Activated naive CD4-positive, alpha-beta T cell treated with anti-CD3 and anti-CD28 coated beads for 36 hours (primary cell): ENCODE measurements at regions not wholly inside any gene's neighbourhood (a gene's known extent, or its start where the extent isn't known, plus 50 kb on each side); places are given as distances from the start of the nearest gene placed in this dataset.
"Not testable (repeated sequence)": the region's sequence is repeated elsewhere in the genome, so short reads cannot be mapped to it uniquely, and the experiment has no call there.

Experiments
- CTCF ChIA-PET: fragments of 350-600 bp; sonication (Branson Sonifier 250); formaldehyde crosslinking; loops from one replicate; lab custom pipeline; 2021; ENCODE audit warnings: antibody characterized with exemption; lab: Charles Lee
- DNase-seq: peaks from one replicate; pipeline ENCODE4 v3.0.0-alpha.2; 2020
- H3K27ac Mint-ChIP-seq: one replicate; pipeline ENCODE4 v1.8.0; 2021; ENCODE audit warnings: mild to moderate bottlenecking, mixed read lengths
- H3K27me3 Mint-ChIP-seq: one replicate; pipeline ENCODE4 v1.8.0; 2021; ENCODE audit warnings: low read depth, mixed read lengths
- H3K36me3 Mint-ChIP-seq: one replicate; pipeline ENCODE4 v1.8.0; 2021; ENCODE audit warnings: low read depth, mixed read lengths
- H3K4me1 Mint-ChIP-seq: one replicate; pipeline ENCODE4 v1.8.0; 2021; ENCODE audit warnings: low read depth, mixed read lengths
- H3K4me3 Mint-ChIP-seq: one replicate; pipeline ENCODE4 v1.8.0; 2021; ENCODE audit warnings: mild to moderate bottlenecking, moderate library complexity, mixed read lengths
- H3K9me3 Mint-ChIP-seq: one replicate; pipeline ENCODE4 v1.8.0; 2021; ENCODE audit warnings: mixed read lengths
- intact Hi-C: fragments of 100-400 bp; cut with micrococcal nuclease; formaldehyde crosslinking; loops from one replicate; pipeline ENCODE4 v1.15.1; 2023

GRCh38 chr6:871503-871902 is 178.6 kb upstream of the EXOC2 start:
- H3K4me1 Mint-ChIP-seq = no peaks in the 10 kb centered on the region
- no peak overlapping the region for H3K27ac Mint-ChIP-seq
- no peak for DNase-seq
- CTCF ChIA-PET = no interaction called here
- no peaks in the 10 kb centered on the region for H3K36me3 Mint-ChIP-seq
- H3K27me3 Mint-ChIP-seq = peaks cover 15% of the 10 kb centered on the region
- no peak overlapping the region for H3K4me3 Mint-ChIP-seq
- H3K9me3 Mint-ChIP-seq = no peaks in the 10 kb centered on the region
- intact Hi-C loops = no loop called here

GRCh38 chr6:870096-870495 is 177.2 kb upstream of the EXOC2 start:
- H3K4me1 Mint-ChIP-seq = no peaks in the 10 kb centered on the region
- DNase-seq = no peak
- CTCF ChIA-PET = no interaction called here
- intact Hi-C loops = no loop called here
- no peaks in the 10 kb centered on the region for H3K36me3 Mint-ChIP-seq
- H3K27ac Mint-ChIP-seq = no peak overlapping the region
- H3K9me3 Mint-ChIP-seq = no peaks in the 10 kb centered on the region
- H3K4me3 Mint-ChIP-seq = no peak overlapping the region
- peaks cover 17% of the 10 kb centered on the region for H3K27me3 Mint-ChIP-seq

- Mint-ChIP-seq H3K27ac (no peak overlapping the region), H3K9me3 (no peaks in the 10 kb centered on the region), H3K4me3 (no peak overlapping the region), H3K36me3 (no peaks in the 10 kb centered on the region), H3K4me1 (no peaks in the 10 kb centered on the region), H3K27me3 (peaks cover 24% of the 10 kb centered on the region)
- CTCF ChIA-PET = no interaction called here
- no peak for DNase-seq
- intact Hi-C loops = no loop called here
These were observed 175.3 kb upstream of the EXOC2 start for GRCh38 chr6:868201-868600.

GRCh38 chr6:867378-867777 is 174.4 kb upstream of the EXOC2 start:
- Mint-ChIP-seq H3K36me3 (no peaks in the 10 kb centered on the region), H3K4me3 (no peak overlapping the region), H3K27ac (no peak overlapping the region), H3K4me1 (no peaks in the 10 kb centered on the region), H3K9me3 (no peaks in the 10 kb centered on the region), H3K27me3 (peaks cover 19% of the 10 kb centered on the region)
- CTCF ChIA-PET = no interaction called here
- DNase-seq = no peak
- intact Hi-C loops = no loop called here

- CTCF ChIA-PET = no interaction called here
- Mint-ChIP-seq H3K27me3 (peaks cover 23% of the 10 kb centered on the region), H3K27ac (no peak overlapping the region), H3K9me3 (no peaks in the 10 kb centered on the region), H3K36me3 (no peaks in the 10 kb centered on the region), H3K4me1 (no peaks in the 10 kb centered on the region), H3K4me3 (no peak overlapping the region)
- intact Hi-C loops = no loop called here
- no peak for DNase-seq
These were observed 173.4 kb upstream of the EXOC2 start for GRCh38 chr6:866316-866715.

GRCh38 chr6:865846-866245 is 172.9 kb upstream of the EXOC2 start:
- no peak for DNase-seq
- CTCF ChIA-PET = no interaction called here
- Mint-ChIP-seq H3K4me1 (no peaks in the 10 kb centered on the region), H3K27me3 (peaks cover 28% of the 10 kb centered on the region), H3K9me3 (no peaks in the 10 kb centered on the region), H3K27ac (no peak overlapping the region), H3K36me3 (no peaks in the 10 kb centered on the region), H3K4me3 (no peak overlapping the region)
- intact Hi-C loops = no loop called here

GRCh38 chr6:863831-864230 is 170.9 kb upstream of the EXOC2 start:
- H3K27ac Mint-ChIP-seq = no peak overlapping the region
- no peaks in the 10 kb centered on the region for H3K4me1 Mint-ChIP-seq
- no peak for DNase-seq
- intact Hi-C loops = no loop called here
- no peaks in the 10 kb centered on the region for H3K36me3 Mint-ChIP-seq
- no peaks in the 10 kb centered on the region for H3K9me3 Mint-ChIP-seq
- H3K4me3 Mint-ChIP-seq = no peak overlapping the region
- CTCF ChIA-PET = no interaction called here
- peaks cover 33% of the 10 kb centered on the region for H3K27me3 Mint-ChIP-seq

- CTCF ChIA-PET, H3K4me1 Mint-ChIP-seq, H3K27ac Mint-ChIP-seq, DNase-seq, H3K9me3 Mint-ChIP-seq, intact Hi-C loops, H3K36me3 Mint-ChIP-seq, H3K4me3 Mint-ChIP-seq: not testable (repeated sequence)
- H3K27me3 Mint-ChIP-seq = peaks cover 30% of the 10 kb centered on the region
These were observed 170.2 kb upstream of the EXOC2 start for GRCh38 chr6:863127-863526.

GRCh38 chr6:859936-860335 is 167.0 kb upstream of the EXOC2 start:
- Mint-ChIP-seq H3K36me3 (no peaks in the 10 kb centered on the region), H3K4me1 (no peaks in the 10 kb centered on the region), H3K27ac (no peak overlapping the region), H3K27me3 (peaks cover 27% of the 10 kb centered on the region), H3K9me3 (no peaks in the 10 kb centered on the region), H3K4me3 (no peak overlapping the region)
- CTCF ChIA-PET = no interaction called here
- intact Hi-C loops = no loop called here
- DNase-seq = no peak

- DNase-seq = no peak
- CTCF ChIA-PET = no interaction called here
- Mint-ChIP-seq H3K36me3 (no peaks in the 10 kb centered on the region), H3K27ac (no peak overlapping the region), H3K27me3 (peaks cover 4% of the 10 kb centered on the region), H3K4me3 (no peak overlapping the region), H3K9me3 (peaks cover 2% of the 10 kb centered on the region), H3K4me1 (no peaks in the 10 kb centered on the region)
- intact Hi-C loops = no loop called here
These were observed 161.6 kb upstream of the EXOC2 start for GRCh38 chr6:854406-855118.

- H3K27ac Mint-ChIP-seq, H3K9me3 Mint-ChIP-seq, intact Hi-C loops, H3K36me3 Mint-ChIP-seq, H3K27me3 Mint-ChIP-seq, DNase-seq, H3K4me3 Mint-ChIP-seq, CTCF ChIA-PET, H3K4me1 Mint-ChIP-seq: not testable (repeated sequence)
These were observed 159.3 kb upstream of the EXOC2 start for GRCh38 chr6:852216-852615.

GRCh38 chr6:849075-849506 is 156.2 kb upstream of the EXOC2 start:
- peaks cover 8% of the 10 kb centered on the region for H3K27me3 Mint-ChIP-seq
- no peak overlapping the region for H3K4me3 Mint-ChIP-seq
- peaks cover 2% of the 10 kb centered on the region for H3K9me3 Mint-ChIP-seq
- intact Hi-C loops = no loop called here
- H3K27ac Mint-ChIP-seq = no peak overlapping the region
- CTCF ChIA-PET = no interaction called here
- no peaks in the 10 kb centered on the region for H3K36me3 Mint-ChIP-seq
- no peak for DNase-seq
- H3K4me1 Mint-ChIP-seq = no peaks in the 10 kb centered on the region

GRCh38 chr6:845566-845965 is 152.6 kb upstream of the EXOC2 start:
- CTCF ChIA-PET = no interaction called here
- no peak overlapping the region for H3K27ac Mint-ChIP-seq
- no peak for DNase-seq
- H3K36me3 Mint-ChIP-seq = no peaks in the 10 kb centered on the region
- intact Hi-C loops = no loop called here
- peaks cover 15% of the 10 kb centered on the region for H3K27me3 Mint-ChIP-seq
- H3K4me1 Mint-ChIP-seq = no peaks in the 10 kb centered on the region
- no peak overlapping the region for H3K4me3 Mint-ChIP-seq
- H3K9me3 Mint-ChIP-seq = no peaks in the 10 kb centered on the region
